A549 (cell line): ENCODE measurements at regions not wholly inside any gene's neighbourhood (a gene's known extent, or its start where the extent isn't known, plus 50 kb on each side); places are given as distances from the start of the nearest gene placed in this dataset.

Source experiments
- ATAC-seq, 2 experiments: fragments of 200-7000 bp in 1 of 2; fragments of >200 bp in 1 of 2; cut with Nextera tagmentation in 1 of 2; cut with Tn5 transposase in 1 of 2; 3 replicates each; pipeline versions ENCODE4 v1.8.0 to v1.9.1; 2018 to 2020; ENCODE audit warnings: mild to moderate bottlenecking in 1 of 2, moderate library complexity in 1 of 2
- CTCF ChIA-PET: fragments of 300-600 bp; sonication (Branson Sonifier 250); formaldehyde crosslinking; extraction: SDS; loops from one replicate; lab custom pipeline; 2021; ENCODE audit warnings: antibody characterized with exemption, inconsistent platforms; lab: Yijun Ruan, JAX
- POLR2A ChIA-PET: fragments of 350-600 bp; formaldehyde crosslinking; extraction: SDS; loops from one replicate; lab custom pipeline; 2021; ENCODE audit warnings: antibody characterized with exemption, inconsistent platforms; lab: Yijun Ruan, JAX
- DNase-seq, 2 experiments: peaks; one replicate each; pipeline versions ENCODE4 v3.0.0 to v3.0.0-alpha.2; 2011 to 2016; ENCODE audit warnings: low read depth in 1 of 2, low spot score in 1 of 2
- FAIRE-seq: peaks from 2 replicates; lab custom pipeline; 2011; peaks lifted over from hg19 to GRCh38; lab: Jason Lieb, UNC
- H3K27ac ChIP-seq, 2 experiments: fragments of >200 bp; sonication (Bioruptor Twin); formaldehyde crosslinking; 3 replicates each; pipeline ENCODE4 v1.5.1; 2016 to 2017
- H3K4me1 ChIP-seq: fragments of >200 bp; sonication (Bioruptor Twin); formaldehyde crosslinking; 3 replicates; pipeline ENCODE4 v1.6.1; 2016
- H3K4me2 ChIP-seq: fragments of >200 bp; sonication (Bioruptor Twin); formaldehyde crosslinking; 3 replicates; pipeline ENCODE4 v1.6.1; 2016
- H3K4me3 ChIP-seq: fragments of >200 bp; sonication (Bioruptor Twin); formaldehyde crosslinking; 3 replicates; pipeline ENCODE4 v1.5.1; 2016
- H3K9me3 ChIP-seq: fragments of >200 bp; sonication (Bioruptor Twin); formaldehyde crosslinking; 3 replicates; pipeline ENCODE4 v1.6.1; 2016
- BHLHE40 ChIP-seq: IDR thresholded peaks from 2 replicates; pipeline ENCODE4 v1.6.1; 2012; ENCODE audit warnings: low read depth, low read length, inconsistent platforms
- ESRRA ChIP-seq: fragments of 150-350 bp; IDR thresholded peaks from 2 replicates; pipeline ENCODE4 v1.6.1; 2014; ENCODE audit warnings: mild to moderate bottlenecking, low read length, borderline replicate concordance
- FOSL2 ChIP-seq, 2 experiments: fragments of 450-650 bp in 1 of 2; fragments of >200 bp in 1 of 2; sonication (Bioruptor Twin) in 1 of 2; formaldehyde crosslinking; IDR thresholded peaks; 2 replicates each; pipeline versions ENCODE4 v1.5.0 to v1.6.1; 2016 to 2020; ENCODE audit warnings: mild to moderate bottlenecking in 1 of 2, moderate library complexity in 1 of 2
- FOXS1 ChIP-seq: fragments of 250-450 bp; sonication (Bioruptor Pico); IDR thresholded peaks from 2 replicates; pipeline ENCODE4 v1.5.0; 2020; ENCODE audit warnings: mild to moderate bottlenecking, moderate library complexity
- JUN ChIP-seq, 2 experiments: fragments of >200 bp; sonication (Bioruptor Twin); formaldehyde crosslinking; IDR thresholded peaks; 2 replicates in 1 of 2; 3 replicates in 1 of 2; pipeline ENCODE4 v1.6.1; 2016 to 2017
- KDM5A ChIP-seq: fragments of 200-600 bp; sonication (generic); IDR thresholded peaks from 2 replicates; pipeline ENCODE4 v1.6.1; 2016; ENCODE audit warnings: antibody characterized with exemption, mild to moderate bottlenecking
- MAFK ChIP-seq: fragments of 450-650 bp; IDR thresholded peaks from 2 replicates; pipeline ENCODE4 v1.6.1; 2014; ENCODE audit not compliant: partially characterized antibody
- POLR2A ChIP-seq: IDR thresholded peaks from 2 replicates; pipeline ENCODE4 v1.6.1; 2012; ENCODE audit warnings: mild to moderate bottlenecking, low read length
- RARB ChIP-seq: fragments of 250-450 bp; sonication (Bioruptor Pico); IDR thresholded peaks from 2 replicates; pipeline ENCODE4 v1.8.0; 2021; ENCODE audit warnings: mild to moderate bottlenecking, moderate library complexity
- WGBS: methylation state at CpG from one replicate; pipeline ENCODE4 v1.1.6; 2017; ENCODE audit errors: missing lambda C conversion rate; 5-methylcytosine and 5-hydroxymethylcytosine counted together

DNA sequence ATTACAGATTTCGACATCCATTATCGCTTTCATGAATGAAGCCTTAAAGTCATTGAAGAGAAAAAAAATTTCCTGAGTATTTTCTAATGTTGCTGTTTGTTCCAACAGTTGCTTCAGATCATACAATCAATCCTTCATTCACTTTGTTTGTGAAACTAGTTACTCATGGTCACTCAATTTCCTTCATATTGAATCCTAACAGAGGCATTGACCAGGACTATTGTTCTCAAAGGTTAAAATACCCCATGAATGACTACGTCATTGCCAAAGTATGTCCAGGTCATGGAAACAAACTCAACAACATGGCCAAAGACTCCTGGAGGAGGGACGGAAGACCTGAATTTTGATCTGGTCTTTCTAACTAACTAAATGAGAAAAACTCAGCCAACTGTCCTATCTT is 54.0 kb upstream of the ABCB5 start (continued):
- no peak for TF ChIP-seq MAFK
- TF ChIP-seq FOSL2 (IDR thresholded peaks at IDR 0.05), result no peak
- TF ChIP-seq FOSL2 (CRISPR knock-in tag; IDR thresholded peaks at IDR 0.05), result no peak
- TF ChIP-seq, all 56 proteins: peak for 0

DNA sequence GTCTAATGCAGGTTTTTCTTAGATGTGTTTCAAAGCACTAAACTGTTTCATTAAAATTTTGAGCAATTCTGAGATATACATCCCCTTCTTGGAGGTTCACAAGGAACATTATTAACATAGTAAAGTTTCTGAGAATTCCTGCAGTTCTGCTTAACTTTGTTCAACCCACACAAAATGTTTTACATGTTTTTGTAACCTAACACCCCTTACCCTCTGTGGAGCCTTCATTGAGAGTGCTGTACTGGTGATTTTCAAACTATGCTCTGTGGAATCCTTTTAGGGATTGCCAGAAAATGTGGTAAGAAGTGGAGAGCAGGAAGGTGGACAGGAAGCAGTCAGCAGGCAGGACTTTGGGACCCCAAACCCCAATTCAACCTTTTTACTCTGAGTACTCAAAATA is 53.6 kb upstream of the ABCB5 start:
- Histone ChIP-seq H3K9me3 (no peaks in the 10 kb centered on the region), H3K4me3 (no peak overlapping the region), H3K4me1 (no peaks in the 10 kb centered on the region), H3K27ac (no peak overlapping the region), H3K4me2 (no peak overlapping the region)
- TF ChIP-seq FOXS1 (CRISPR knock-in tag), result no peak
- POLR2A ChIA-PET, result no interaction called here
- no peak for FAIRE-seq
- ATAC-seq, result no peak
- no peak for DNase-seq
- CTCF ChIA-PET, result no interaction called here

- ATAC-seq, result no peak
- H3K9me3 ChIP-seq, result no peaks in the 10 kb centered on the region
- FAIRE-seq, result no peak
- DNase-seq, result no peak
- WGBS, result 13% methylated on average over 4 of the region's 4 CpGs
- no peak overlapping the region for H3K27ac ChIP-seq
- ChIA-PET POLR2A (no interaction called here), CTCF (no interaction called here)
- no peak overlapping the region for H3K4me2 ChIP-seq
- TF ChIP-seq RARB (CRISPR knock-in tag) (no peak), BHLHE40 (no peak), JUN (IDR thresholded peaks at IDR 0.05) (no peak), ESRRA (no peak), POLR2A (no peak), KDM5A (no peak)
- H3K4me1 ChIP-seq, result no peaks in the 10 kb centered on the region
- no peak overlapping the region for H3K4me3 ChIP-seq
These were observed 53.0 kb upstream of the ABCB5 start for GRCh38 chr7:20562461-20562860.
